ENCODE measurements at regions not wholly inside any gene's neighbourhood (a gene's known extent, or its start where the extent isn't known, plus 50 kb on each side); places are given as distances from the start of the nearest gene placed in this dataset.

DNA sequence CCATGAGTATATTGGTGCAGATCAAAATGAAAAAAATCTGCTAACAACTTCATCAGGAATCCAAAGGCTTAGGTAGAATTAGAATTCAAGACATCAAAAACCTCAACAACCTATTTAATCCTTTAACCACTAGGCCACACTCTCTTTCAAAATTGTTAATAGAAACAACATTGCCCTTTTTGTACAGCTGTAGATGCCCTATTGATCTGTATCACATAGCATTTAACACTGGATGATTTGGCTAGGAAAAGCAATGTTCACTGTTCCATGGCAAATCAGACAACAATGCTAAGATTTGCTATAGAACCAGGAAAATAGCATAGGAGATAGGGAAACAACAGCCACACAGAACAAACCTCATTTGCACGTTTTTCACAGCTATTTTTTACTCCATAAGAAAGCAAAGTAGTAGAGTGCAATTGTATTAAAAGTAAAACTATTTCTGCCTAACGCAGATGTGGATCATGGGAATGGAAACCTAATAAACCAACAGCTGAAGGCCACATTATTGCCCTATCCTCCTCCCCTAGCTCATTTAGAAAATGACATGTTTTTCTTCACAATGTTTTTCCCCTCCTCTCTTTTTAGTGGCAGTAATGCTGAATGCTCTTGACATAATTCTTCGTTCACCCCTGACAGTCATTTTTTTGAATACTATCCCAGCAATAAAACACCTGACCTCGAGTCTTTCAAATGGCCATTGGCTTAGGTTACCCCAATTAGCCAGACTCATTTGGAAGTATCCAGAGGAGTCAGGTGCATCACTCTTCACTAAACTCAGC is 373.0 kb upstream of the CCNH start:
- H3K9me3 ChIP-seq, result no peaks in the 10 kb centered on the region
- TF ChIP-seq EP300 (IDR thresholded peaks at IDR 0.05; ENCODE audit: low read depth) (no peak), POLR2AphosphoS5 (IDR thresholded peaks at IDR 0.05) (no peak), POLR2A (IDR thresholded peaks at IDR 0.05) (no peak)
- TF ChIP-seq, protein P1, sequence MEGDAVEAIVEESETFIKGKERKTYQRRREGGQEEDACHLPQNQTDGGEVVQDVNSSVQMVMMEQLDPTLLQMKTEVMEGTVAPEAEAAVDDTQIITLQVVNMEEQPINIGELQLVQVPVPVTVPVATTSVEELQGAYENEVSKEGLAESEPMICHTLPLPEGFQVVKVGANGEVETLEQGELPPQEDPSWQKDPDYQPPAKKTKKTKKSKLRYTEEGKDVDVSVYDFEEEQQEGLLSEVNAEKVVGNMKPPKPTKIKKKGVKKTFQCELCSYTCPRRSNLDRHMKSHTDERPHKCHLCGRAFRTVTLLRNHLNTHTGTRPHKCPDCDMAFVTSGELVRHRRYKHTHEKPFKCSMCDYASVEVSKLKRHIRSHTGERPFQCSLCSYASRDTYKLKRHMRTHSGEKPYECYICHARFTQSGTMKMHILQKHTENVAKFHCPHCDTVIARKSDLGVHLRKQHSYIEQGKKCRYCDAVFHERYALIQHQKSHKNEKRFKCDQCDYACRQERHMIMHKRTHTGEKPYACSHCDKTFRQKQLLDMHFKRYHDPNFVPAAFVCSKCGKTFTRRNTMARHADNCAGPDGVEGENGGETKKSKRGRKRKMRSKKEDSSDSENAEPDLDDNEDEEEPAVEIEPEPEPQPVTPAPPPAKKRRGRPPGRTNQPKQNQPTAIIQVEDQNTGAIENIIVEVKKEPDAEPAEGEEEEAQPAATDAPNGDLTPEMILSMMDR (IDR thresholded peaks at IDR 0.05), result no peak
- in situ Hi-C loops (cut with MboI; ENCODE audit: low pct_ligation_motif_present in 1 of 4, low pct_unique_long_range_greater_than_20kb in 1 of 4, low sequenced_read_pairs in 3 of 4), result no loop called here
- no peaks in the 10 kb centered on the region for H3K36me3 ChIP-seq
- WGBS, 2 donors (ENCODE audit: low coverage in 1 of 2), result 14 to 25% methylated on average over 4 of the region's 4 CpGs
- intact Hi-C loops (cut with DNase I; ENCODE audit: low total_unique reads), result no loop called here
- peaks cover 42% of the 10 kb centered on the region for H3K27me3 ChIP-seq
- H3K4me3 ChIP-seq, result no peak overlapping the region
- no peak for DNase-seq
- H3K27ac ChIP-seq, result no peak overlapping the region
- H3K4me1 ChIP-seq, result peaks cover 0 to 3% (median 0%) of the 10 kb centered on the region in 4 donors

DNA sequence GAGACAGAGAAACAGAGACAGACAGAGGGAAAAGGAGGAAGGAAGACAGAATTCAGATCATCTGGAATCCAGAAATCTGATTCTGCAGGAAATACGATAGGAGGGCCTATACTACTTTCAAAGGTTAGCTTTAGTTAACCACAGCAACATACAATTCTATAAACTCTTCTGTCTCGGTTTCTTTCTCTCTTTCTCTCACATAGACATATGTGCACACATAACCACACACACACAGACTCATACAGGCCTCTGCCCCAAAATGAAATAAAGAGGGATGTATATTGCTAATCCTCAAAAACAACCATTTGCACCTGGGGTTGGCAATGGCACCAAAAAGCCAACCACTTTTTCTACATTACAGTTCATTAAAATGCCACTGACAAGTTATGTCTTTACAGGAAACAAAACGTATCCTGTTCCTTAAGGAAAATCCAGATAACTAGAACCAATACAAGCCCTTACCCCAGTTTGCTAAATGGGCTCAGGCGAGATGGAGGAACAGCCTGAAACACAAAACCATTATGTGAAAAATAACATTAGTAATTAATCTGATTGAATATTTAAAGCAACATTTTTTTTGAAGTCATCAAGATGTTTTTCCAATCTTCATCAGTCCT is 372.3 kb upstream of the CCNH start:
- peaks cover 0 to 3% (median 0%) of the 10 kb centered on the region in 4 donors for H3K4me1 ChIP-seq
- no peaks in the 10 kb centered on the region for H3K9me3 ChIP-seq
- no peaks in the 10 kb centered on the region for H3K36me3 ChIP-seq
- intact Hi-C loops (cut with DNase I; ENCODE audit: low total_unique reads), result no loop called here
- no peak for DNase-seq
- H3K27ac ChIP-seq, result no peak overlapping the region
- H3K4me3 ChIP-seq, result no peak overlapping the region
- peaks cover 48% of the 10 kb centered on the region for H3K27me3 ChIP-seq
- TF ChIP-seq POLR2AphosphoS5 (IDR thresholded peaks at IDR 0.05) (no peak), POLR2A (IDR thresholded peaks at IDR 0.05) (no peak), EP300 (IDR thresholded peaks at IDR 0.05; ENCODE audit: low read depth) (no peak)
- TF ChIP-seq, protein P1 (IDR thresholded peaks at IDR 0.05), result no peak
- in situ Hi-C loops (cut with MboI; ENCODE audit: low pct_ligation_motif_present in 1 of 4, low pct_unique_long_range_greater_than_20kb in 1 of 4, low sequenced_read_pairs in 3 of 4), result loop anchor here in 1 of 4 donors (5.0 kb wide), 1 partner anchor 907 kb away; no protein-coding TSS in a partner anchor
- 67 to 69% methylated on average over 3 to 4 of the region's 4 CpGs for WGBS, 2 donors (ENCODE audit: low coverage in 1 of 2)

DNA sequence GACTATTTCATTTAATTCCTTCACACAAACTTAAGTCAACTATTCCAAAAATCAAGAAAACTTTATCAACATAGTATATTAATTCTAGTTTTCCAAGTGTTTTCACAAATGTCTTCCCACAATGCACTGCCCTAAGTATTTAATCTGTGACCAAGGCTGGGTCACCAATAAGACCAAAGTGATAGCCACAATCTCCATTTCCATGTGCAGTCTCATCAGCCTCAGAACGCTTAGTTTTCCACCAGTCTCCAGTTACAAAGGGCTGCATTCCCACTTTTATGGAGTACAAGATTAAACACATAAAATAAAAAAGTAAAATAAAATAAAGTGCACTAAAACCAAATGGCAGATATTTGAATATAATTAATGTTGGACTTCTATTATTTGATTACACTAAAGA is 371.6 kb upstream of the CCNH start:
- no peak for TF ChIP-seq EP300 (IDR thresholded peaks at IDR 0.05; ENCODE audit: low read depth)
- TF ChIP-seq, protein P1 (IDR thresholded peaks at IDR 0.05), result no peak
- TF ChIP-seq POLR2A (IDR thresholded peaks at IDR 0.05), result no peak
- no peak for TF ChIP-seq POLR2AphosphoS5 (IDR thresholded peaks at IDR 0.05)
- Histone ChIP-seq H3K9me3 (no peaks in the 10 kb centered on the region), H3K36me3 (no peaks in the 10 kb centered on the region), H3K27ac (no peak overlapping the region), H3K4me1 (peaks cover 0 to 3% (median 0%) of the 10 kb centered on the region in 4 donors), H3K27me3 (peaks cover 50% of the 10 kb centered on the region), H3K4me3 (no peak overlapping the region)
- in situ Hi-C loops (cut with MboI; ENCODE audit: low pct_ligation_motif_present in 1 of 4, low pct_unique_long_range_greater_than_20kb in 1 of 4, low sequenced_read_pairs in 3 of 4) (loop anchor here in 1 of 4 donors (5.0 kb wide), 1 partner anchor 908 kb away; no protein-coding TSS in a partner anchor), intact Hi-C loops (cut with DNase I; ENCODE audit: low total_unique reads) (no loop called here)
- no peak for DNase-seq
- WGBS, 2 donors (ENCODE audit: low coverage in 1 of 2), result 58 to 73% methylated on average over 1 of the region's 1 CpG

DNA sequence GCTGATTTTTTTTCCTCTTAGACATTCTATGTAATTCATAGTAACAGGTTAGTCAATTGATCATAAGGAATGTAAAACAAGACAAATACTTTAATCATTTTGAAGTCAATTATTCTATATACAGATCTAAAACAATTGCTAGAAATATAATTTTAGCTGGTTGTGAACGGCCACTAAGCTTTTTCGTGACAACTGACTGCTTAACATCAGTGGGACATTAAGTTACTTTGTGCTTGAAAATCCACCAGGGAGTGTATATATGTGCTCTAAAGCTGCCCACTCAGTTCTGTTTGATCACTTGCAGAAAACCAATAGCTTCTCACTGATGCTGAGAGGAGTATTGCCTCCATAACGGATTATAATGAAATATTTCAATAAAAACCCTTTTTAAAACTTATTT is 370.2 kb upstream of the CCNH start:
- no peak for DNase-seq
- intact Hi-C loops (cut with DNase I; ENCODE audit: low total_unique reads), result no loop called here
- H3K27ac ChIP-seq, result no peak overlapping the region
- H3K27me3 ChIP-seq, result peaks cover 63% of the 10 kb centered on the region
- no peak overlapping the region for H3K4me3 ChIP-seq
- H3K36me3 ChIP-seq, result no peaks in the 10 kb centered on the region
- H3K4me1 ChIP-seq, result peaks cover 0 to 3% (median 0%) of the 10 kb centered on the region in 4 donors
- 68 to 80% methylated on average over 3 of the region's 3 CpGs for WGBS, 2 donors (ENCODE audit: low coverage in 1 of 2)
- no peaks in the 10 kb centered on the region for H3K9me3 ChIP-seq
- in situ Hi-C loops (cut with MboI; ENCODE audit: low pct_ligation_motif_present in 1 of 4, low pct_unique_long_range_greater_than_20kb in 1 of 4, low sequenced_read_pairs in 3 of 4), result loop anchor here in 1 of 4 donors (5.0 kb wide), 1 partner anchor 909 kb away; no protein-coding TSS in a partner anchor
- TF ChIP-seq POLR2AphosphoS5 (IDR thresholded peaks at IDR 0.05) (no peak), POLR2A (IDR thresholded peaks at IDR 0.05) (no peak), EP300 (IDR thresholded peaks at IDR 0.05; ENCODE audit: low read depth) (no peak)
- TF ChIP-seq, protein P1 (IDR thresholded peaks at IDR 0.05), result no peak
